ENCODE measurements at regions not wholly inside any gene's neighbourhood (a gene's known extent, or its start where the extent isn't known, plus 50 kb on each side); places are given as distances from the start of the nearest gene placed in this dataset.

- TF ChIP-seq POLR2A (IDR thresholded peaks at IDR 0.05) (no peak), EP300 (IDR thresholded peaks at IDR 0.05) (no peak), CTCF (IDR thresholded peaks at IDR 0.05) (no peak)
- peaks cover 0 to 30% (median 19%) of the 10 kb centered on the region in 4 donors for H3K4me1 ChIP-seq
- H3K27me3 ChIP-seq, result no peaks in the 10 kb centered on the region
- H3K4me3 ChIP-seq, result no peak overlapping the region
- 61 to 66% methylated on average over 7 of the region's 7 CpGs for WGBS, 2 donors
- H3K27ac ChIP-seq, result no peak overlapping the region
- no peaks in the 10 kb centered on the region for H3K9me3 ChIP-seq
- DNase-seq (ENCODE audit: low spot score in 2 of 2), result no peak
- H3K36me3 ChIP-seq, result no peaks in the 10 kb centered on the region
Observed at GRCh38 chr10:78539247-78539766, 505.6 kb downstream of the RPS24 start.

- H3K4me3 ChIP-seq, result no peak overlapping the region
- WGBS, 2 donors, result 84 to 87% methylated on average over 2 of the region's 2 CpGs
- H3K36me3 ChIP-seq, result no peaks in the 10 kb centered on the region
- DNase-seq (ENCODE audit: low spot score in 2 of 2), result no peak
- H3K4me1 ChIP-seq, result peaks cover 0 to 37% (median 26%) of the 10 kb centered on the region in 4 donors
- no peaks in the 10 kb centered on the region for H3K9me3 ChIP-seq
- TF ChIP-seq EP300 (IDR thresholded peaks at IDR 0.05) (no peak), POLR2A (IDR thresholded peaks at IDR 0.05) (no peak), CTCF (IDR thresholded peaks at IDR 0.05) (no peak)
- H3K27me3 ChIP-seq, result no peaks in the 10 kb centered on the region
- no peak overlapping the region for H3K27ac ChIP-seq
Observed at GRCh38 chr10:78540355-78541076, 506.9 kb downstream of the RPS24 start.

GRCh38 chr10:78541481-78542140 lies 507.9 kb downstream of the RPS24 start:
- Histone ChIP-seq H3K9me3 (no peaks in the 10 kb centered on the region), H3K4me3 (no peak overlapping the region), H3K27ac (peak overlapping the region in 2 of 4 donors; percentile 77 to 81), H3K27me3 (no peaks in the 10 kb centered on the region), H3K36me3 (no peaks in the 10 kb centered on the region), H3K4me1 (peaks cover 0 to 37% (median 26%) of the 10 kb centered on the region in 4 donors)
- DNase-seq (ENCODE audit: low spot score in 2 of 2), result no peak
- TF ChIP-seq POLR2A (IDR thresholded peaks at IDR 0.05) (no peak), CTCF (IDR thresholded peaks at IDR 0.05) (no peak), EP300 (IDR thresholded peaks at IDR 0.05) (no peak)
- 56 to 63% methylated on average over 4 of the region's 4 CpGs for WGBS, 2 donors

GRCh38 chr10:78542141-78542489 lies 508.5 kb downstream of the RPS24 start:
- no peaks in the 10 kb centered on the region for H3K36me3 ChIP-seq
- no peak for DNase-seq (ENCODE audit: low spot score in 2 of 2)
- no peaks in the 10 kb centered on the region for H3K27me3 ChIP-seq
- no peak overlapping the region for H3K4me3 ChIP-seq
- H3K9me3 ChIP-seq, result no peaks in the 10 kb centered on the region
- no peak for TF ChIP-seq EP300 (IDR thresholded peaks at IDR 0.05)
- TF ChIP-seq CTCF (IDR thresholded peaks at IDR 0.05), result no peak
- no peak for TF ChIP-seq POLR2A (IDR thresholded peaks at IDR 0.05)
- H3K27ac ChIP-seq, result peak overlapping the region in 2 of 4 donors; percentile 77 to 81
- WGBS, 2 donors, result 70 to 79% methylated on average over 6 of the region's 6 CpGs
- peaks cover 0 to 37% (median 26%) of the 10 kb centered on the region in 4 donors for H3K4me1 ChIP-seq

- no peak overlapping the region for H3K4me3 ChIP-seq
- H3K9me3 ChIP-seq, result no peaks in the 10 kb centered on the region
- peaks cover 0 to 37% (median 26%) of the 10 kb centered on the region in 4 donors for H3K4me1 ChIP-seq
- no peak for TF ChIP-seq EP300 (IDR thresholded peaks at IDR 0.05)
- H3K36me3 ChIP-seq, result no peaks in the 10 kb centered on the region
- WGBS, 2 donors, result 92% methylated on average over 5 to 7 of the region's 7 CpGs
- no peak for DNase-seq (ENCODE audit: low spot score in 2 of 2)
- peak overlapping the region in 3 of 4 donors; percentile 9 to 81 (median 77) for H3K27ac ChIP-seq
- no peaks in the 10 kb centered on the region for H3K27me3 ChIP-seq
Observed at GRCh38 chr10:78542521-78542920, 508.9 kb downstream of the RPS24 start.

Measured in tibial nerve (tissue), 4 donors.